GM18502 (cell line): ENCODE measurements at regions not wholly inside any gene's neighbourhood (a gene's known extent, or its start where the extent isn't known, plus 50 kb on each side); places are given as distances from the start of the nearest gene placed in this dataset.
"Not testable (repeated sequence)": the region's sequence is repeated elsewhere in the genome, so short reads cannot be mapped to it uniquely, and the experiment has no call there.

Experiments used
- ATAC-seq: cut with Tn5 transposase; IDR thresholded peaks from one replicate; pipeline ENCODE4 v1.9.1; 2021; ENCODE audit warnings: mild to moderate bottlenecking; ENCODE audit not compliant: unreplicated experiment, poor library complexity

DNA sequence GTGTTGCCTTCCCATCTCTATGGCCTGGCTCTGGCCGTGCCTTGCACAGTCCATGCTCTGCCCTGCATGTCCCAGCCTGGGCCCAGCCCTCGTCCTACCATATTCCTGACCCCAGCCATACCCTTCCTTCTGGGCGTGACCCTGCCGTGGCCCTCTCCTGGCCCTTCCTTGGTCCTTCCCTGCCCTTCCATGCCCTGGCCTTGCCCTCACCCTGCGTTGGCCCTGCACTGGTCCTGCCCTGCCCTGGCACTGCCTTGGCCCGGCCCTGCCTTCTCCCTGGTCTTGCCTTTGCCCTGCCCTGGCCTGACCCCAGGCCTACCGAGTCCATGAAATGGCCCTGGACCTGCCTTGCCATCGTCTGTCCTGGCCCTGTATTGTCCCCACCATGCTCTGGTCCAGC, 1561.8 kb downstream of the RPIA start:
- not testable (repeated sequence) for ATAC-seq

DNA sequence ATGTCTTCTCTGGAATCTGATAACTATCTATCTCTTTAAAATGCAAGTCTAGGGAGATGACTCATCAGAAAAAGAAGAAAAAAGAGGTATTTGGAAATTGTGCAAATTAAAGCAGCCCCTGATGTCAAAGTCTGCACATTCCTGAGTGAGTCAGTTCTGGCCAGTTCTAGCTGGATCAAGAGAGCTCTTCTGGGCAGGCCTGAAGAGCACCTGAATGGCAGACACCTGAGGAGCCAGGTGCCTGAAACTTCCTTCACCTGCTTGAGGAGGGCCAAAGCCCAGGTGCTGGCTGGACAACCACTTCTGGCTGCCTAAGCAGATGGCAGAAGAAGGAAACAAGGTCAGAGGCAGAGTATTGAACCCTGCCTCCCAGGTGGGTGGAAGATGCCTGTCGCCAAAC, 1575.4 kb downstream of the RPIA start:
- ATAC-seq, result not testable (repeated sequence)

DNA sequence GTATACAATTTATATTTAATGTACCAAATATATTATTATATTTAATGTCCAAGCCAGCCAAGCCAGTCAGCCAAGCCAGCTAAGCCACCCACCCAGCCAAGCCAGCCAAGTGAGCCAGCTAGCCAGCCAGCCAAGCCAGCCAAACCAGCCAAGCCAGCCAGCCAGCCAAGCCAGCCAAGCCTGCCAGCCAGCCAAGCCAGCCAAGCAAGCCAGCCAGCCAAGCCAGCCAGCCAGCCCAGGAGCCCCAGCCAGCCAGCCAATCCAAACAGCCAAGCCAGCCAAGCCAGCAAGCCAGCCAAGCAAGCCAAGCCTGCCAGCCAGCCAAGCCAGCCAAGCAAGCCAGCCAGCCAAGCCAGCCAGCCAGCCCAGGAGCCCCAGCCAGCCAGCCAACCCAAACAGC, 1596.3 kb downstream of the RPIA start:
- not testable (repeated sequence) for ATAC-seq

DNA sequence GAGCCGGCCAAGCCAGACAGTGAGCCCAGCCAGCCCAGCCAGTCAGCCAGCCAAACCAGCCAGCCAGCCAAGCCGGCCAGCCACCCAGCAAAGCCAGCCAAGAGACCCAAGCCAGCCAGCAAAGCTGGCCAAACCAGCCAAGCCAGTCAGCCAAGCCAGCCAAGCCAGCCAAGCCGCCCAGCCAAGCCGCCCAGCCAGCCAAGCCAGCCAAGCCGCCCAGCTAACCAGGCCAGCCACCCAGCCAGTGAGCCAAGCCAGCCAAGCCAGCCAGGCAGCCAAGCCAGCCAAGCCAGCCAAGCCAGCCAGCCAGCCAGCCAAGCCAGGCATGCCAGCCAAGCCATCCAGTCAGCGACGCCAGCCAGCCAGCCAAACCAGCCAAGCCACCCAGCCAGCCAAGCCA, 1596.9 kb downstream of the RPIA start:
- not testable (repeated sequence) for ATAC-seq

DNA sequence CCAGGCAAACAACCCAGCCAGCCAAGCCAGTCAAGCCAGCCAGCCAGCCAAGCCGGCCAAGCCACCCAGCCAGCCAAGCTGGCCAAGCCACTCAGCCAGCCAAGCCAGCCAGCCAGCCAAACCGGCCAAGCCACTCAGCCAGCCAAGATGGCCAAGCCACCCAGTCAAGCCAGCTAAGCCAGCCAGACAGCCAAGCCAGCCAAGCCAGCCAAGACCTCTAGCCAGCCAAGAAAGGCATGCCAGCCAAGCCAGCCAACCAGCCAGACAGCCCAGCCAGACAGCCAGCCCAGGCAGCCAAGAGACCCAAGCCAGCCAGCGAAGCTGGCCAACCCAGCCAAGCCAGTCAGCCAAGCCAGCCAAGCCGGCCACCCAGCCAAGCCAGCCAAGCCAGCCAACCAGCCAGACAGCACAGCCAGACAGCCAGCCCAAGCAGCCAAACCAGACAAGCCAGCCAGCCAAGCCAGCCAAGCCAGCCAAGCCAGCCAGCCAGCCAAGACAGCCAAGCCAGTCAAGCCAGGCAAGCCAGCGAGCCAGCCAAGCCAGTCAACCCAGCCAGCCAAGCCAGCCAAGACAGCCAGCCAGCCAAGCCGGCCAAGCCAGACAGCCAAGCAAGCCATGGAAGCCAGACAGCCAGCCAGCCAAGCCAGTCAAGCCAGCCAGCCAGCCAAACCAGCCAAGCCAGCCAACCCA, 1598.0 kb downstream of the RPIA start:
- not testable (repeated sequence) for ATAC-seq

DNA sequence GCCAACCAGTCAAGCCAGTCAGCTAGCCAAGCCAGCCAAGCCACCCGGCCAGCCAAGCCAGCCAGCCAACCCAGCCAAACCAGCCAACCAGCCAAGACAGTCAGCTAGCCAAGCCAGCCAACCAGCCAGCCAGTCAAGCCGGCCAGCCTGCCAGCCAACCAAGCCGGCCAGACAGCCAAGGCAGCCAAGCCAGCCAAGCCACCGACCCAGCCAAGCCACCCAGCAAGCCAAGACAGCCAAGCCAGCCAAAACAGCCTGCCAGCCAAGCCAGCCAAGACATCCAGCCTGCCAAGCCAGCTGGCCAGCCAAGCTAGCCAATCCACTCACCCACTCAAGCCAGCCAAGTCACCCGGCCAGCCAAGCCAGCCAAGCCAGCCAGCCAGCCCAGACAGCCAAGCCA, 1599.2 kb downstream of the RPIA start:
- not testable (repeated sequence) for ATAC-seq

DNA sequence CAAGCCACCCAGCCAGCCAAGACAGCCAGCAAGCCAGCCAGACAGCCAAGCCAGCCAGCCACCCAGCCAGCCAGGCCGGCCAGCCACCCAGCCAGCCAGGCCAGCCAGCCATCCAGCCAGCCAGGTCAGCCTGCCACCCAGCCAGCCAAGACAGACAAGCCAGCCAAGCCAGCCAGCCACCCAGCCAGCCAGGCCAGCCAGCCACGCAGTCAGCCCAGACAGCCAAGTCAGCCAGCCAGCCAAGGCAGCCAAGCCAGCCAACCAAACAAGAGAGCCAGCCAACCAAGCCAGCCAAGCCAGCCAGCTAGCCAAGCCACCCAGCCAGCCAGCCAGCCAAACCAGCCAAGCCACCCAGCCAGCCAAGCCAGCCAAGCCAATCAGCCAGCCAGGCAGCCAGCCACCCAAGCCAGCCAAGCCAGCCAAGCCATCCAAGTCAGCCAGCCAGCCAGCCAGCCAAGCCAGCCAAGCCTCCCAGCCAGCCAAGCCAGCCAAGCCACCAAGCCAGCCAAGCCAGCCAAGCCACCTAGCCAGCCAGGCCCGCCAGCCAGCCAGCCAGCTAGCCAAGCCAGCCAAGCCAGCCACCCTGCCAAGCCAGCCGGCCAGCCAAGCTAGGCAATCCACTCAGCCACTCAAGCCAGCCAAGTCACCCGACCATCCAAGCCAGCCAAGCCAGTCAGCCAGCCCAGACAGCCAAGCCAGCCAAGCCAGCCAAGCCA, 1599.9 kb downstream of the RPIA start:
- ATAC-seq, result not testable (repeated sequence)

DNA sequence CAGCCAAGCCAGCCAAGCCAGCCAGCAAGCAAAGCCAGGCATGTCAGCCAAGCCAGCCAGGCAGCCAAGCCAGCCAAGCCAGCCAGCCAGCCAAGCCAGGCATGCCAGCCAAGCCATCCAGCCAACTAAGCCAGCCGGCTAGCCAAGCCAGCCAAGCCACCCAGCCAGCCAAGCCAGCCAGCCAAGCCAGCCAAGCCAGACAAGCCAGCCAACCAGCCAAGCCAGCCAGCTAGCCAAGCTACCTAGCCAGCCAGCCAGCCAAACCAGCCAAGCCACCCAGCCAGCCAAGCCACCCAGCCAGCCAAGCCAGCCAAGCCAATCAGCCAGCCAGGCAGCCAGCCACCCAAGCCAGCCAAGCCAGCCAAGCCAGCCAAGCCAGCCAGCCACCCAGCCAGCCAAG, 1600.5 kb downstream of the RPIA start:
- not testable (repeated sequence) for ATAC-seq

DNA sequence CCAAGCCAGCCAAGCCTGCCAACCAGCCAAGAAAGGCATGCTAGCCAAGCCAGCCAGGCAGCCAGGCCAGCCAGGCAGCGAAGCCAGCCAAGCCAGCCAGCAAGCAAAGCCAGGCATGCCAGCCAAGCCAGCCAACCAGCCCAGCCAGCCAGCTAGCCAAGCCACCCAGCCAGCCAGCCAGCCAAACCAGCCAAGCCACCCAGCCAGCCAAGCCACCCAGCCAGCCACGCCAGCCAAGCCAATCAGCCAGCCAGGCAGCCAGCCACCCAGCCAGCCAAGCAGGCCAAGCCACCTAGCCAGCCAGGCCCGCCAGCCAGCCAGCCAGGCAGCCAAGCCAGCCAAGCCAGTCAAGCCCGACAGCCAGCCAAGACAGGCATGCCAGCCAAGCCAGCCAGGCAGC, 1601.0 kb downstream of the RPIA start:
- not testable (repeated sequence) for ATAC-seq

DNA sequence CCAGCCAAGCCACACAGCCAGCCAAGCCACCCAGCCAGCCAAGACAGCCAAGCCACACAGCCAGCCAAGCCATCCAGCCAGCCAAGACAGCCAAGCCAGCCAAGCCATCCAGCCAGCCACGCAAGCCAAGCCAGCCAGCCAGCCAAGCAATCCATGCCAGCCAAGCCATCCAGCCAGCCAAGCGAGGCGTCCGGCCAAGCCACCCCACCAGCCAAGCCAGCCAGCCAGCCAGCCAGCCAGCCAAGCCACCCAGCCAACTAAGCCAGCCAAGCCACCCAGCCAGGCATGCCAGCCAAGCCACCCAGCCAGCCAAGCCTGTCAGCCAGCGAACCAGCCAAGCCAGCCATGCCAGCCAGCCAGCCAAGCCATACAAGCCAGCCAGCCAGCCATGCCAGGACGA, 1601.8 kb downstream of the RPIA start:
- ATAC-seq, result not testable (repeated sequence)

DNA sequence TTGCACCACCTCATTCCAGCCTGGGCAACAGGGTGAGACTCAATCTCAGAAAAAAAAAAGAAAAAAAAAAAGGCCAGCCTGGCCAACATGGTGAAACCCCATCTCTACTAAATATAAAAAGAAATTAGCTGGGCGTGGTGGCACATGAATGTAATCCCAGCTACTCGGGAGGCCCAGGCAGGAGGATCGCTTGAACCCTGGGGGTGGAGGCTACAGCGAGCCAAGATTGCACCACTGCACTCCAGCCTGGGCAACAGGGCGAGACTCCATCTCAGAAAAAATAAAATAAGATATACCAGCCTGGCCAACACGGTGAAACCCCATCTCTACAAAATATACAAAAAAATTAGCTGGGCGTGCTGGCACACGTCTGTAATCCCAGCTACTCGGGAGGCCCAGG, 1602.3 kb downstream of the RPIA start:
- ATAC-seq, result not testable (repeated sequence)

DNA sequence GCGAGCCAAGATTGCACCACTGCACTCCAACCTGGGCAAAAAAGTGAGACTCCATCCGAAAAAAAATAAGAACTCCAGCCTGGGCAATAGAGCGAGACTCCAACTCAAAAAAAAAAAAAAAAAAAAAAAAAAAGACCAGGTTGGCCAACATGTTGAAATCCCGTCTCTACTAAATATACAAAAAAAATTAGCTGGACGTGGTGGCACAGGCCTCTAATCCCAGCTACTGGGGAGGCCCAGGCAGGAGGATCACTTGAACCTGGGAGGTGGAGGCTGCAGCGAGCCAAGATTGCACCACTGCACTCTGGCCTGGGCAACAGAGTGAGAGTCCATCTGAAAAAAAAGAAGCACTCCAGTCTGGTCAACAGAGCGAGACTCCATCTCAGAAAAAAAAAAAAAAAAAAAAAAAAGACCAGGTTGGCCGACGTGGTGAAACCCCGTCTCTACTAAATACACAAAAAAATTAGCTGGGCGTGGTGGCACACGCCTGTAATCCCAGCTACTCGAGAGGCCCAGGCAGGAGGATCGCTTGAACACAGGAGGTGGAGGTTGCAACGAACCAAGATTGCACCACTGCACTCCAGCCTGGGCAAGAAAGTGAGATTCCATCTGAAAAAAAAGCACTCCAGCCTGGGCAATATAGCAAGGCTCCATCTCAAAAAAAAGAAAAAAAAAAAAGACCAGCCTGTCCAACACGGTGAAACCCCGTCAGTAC, 1603.7 kb downstream of the RPIA start:
- not testable (repeated sequence) for ATAC-seq

DNA sequence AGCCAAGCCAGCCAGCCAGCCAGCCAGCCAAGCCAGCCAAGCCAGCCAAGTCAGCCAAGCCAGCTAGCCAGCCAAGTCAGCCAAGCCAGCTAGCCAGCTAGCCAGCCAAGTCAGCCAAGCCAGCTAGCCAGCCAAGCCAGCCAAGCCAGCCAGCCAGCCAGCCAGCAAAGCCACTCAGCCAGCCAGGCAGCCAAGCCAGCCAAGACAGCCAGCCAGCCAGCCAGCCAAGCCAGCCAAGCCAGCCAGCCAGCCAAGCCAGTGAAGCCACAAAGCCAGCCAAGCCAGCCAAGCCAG, 1605.0 kb downstream of the RPIA start:
- ATAC-seq, result not testable (repeated sequence)

DNA sequence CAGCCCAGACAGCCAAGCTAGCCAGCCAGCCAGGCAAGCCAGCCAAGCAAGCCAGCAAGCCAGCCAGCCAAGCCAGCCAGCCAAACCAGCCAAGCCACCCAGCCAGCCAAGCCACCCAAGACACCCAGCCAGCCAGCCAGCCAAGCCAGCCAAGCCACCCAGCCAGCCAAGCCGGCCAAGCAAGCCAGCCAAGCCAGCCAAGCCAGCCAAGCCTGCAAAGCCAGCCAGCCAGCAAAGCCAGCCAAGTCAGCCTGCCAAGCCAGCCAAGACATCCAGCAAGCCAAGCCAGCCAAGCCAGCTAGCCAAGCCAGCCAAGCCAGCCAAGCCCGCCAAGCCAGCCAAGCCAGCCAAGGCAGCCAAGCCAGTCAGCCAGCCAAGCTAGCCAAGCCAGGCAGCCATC, 1606.2 kb downstream of the RPIA start:
- not testable (repeated sequence) for ATAC-seq

DNA sequence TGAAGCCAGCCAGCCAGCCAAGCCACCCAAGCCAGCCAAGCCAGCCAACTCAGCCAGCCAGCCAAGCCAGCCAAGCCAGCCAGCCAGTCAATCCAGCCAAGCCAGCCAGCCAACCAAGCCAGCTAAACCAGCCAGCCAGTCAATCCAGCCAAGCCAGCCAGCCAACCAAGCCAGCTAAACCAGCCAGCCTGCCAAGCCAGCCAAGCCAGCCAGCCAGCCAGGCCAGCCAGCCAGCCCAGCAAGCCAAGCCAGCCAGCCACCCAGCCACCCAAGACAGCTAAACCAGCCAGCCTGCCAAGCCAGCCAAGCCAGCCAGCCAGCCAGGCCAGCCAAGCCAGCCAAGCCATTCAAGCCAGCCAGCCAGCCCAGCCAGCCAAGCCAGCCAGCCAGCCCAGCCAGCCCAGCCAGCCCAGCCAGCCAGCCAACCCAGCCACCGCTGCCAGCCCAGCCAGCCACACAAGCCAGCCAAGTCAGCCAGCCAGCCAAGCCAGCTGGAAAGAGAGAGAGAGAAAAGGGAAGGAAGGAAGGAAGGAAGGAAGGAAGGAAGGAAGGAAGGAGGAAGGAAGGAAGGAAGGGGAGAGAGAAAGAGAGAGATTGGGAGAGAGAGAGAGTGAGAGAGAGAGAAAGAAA, 1606.8 kb downstream of the RPIA start:
- ATAC-seq, result not testable (repeated sequence)

DNA sequence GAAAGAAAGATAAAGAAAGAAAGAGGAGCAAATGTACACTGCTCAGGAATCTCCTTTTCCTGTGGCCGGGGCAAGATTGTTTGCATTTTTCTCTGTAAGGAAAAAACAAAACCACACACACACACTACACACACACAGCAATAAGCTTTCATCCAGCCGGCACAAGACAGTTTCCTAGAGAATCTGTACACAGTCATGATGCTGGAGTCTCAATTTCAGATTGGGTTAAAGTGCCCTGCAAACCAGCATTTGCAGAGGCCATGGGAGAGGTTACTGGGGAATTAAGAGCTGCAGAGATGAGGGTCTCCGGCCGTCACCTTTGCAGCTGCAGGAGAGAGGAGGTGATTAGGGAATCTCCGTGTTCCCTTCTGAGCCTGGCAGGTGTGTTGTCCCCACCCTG, 1607.5 kb downstream of the RPIA start:
- not testable (repeated sequence) for ATAC-seq

DNA sequence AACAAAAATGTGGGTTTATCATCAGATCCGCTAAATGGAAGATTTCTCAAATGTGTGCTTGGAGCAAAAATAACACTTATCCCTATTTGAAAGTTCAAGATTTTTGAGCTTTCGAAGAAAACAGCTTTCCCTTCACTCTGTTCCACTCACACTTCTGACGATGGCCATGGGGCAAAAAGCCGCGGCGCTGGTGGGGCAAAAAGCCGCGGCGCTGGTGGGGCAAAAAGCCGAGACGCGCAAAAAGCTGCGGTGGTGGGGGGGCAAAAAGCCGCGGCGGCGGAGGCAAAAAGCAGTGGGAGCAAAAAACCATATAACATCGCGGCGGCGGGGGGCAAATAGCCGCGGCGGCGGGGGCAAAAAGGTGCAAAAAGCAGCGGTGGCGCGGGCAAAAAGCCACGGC, 1631.5 kb downstream of the RPIA start:
- ATAC-seq, result not testable (repeated sequence)

DNA sequence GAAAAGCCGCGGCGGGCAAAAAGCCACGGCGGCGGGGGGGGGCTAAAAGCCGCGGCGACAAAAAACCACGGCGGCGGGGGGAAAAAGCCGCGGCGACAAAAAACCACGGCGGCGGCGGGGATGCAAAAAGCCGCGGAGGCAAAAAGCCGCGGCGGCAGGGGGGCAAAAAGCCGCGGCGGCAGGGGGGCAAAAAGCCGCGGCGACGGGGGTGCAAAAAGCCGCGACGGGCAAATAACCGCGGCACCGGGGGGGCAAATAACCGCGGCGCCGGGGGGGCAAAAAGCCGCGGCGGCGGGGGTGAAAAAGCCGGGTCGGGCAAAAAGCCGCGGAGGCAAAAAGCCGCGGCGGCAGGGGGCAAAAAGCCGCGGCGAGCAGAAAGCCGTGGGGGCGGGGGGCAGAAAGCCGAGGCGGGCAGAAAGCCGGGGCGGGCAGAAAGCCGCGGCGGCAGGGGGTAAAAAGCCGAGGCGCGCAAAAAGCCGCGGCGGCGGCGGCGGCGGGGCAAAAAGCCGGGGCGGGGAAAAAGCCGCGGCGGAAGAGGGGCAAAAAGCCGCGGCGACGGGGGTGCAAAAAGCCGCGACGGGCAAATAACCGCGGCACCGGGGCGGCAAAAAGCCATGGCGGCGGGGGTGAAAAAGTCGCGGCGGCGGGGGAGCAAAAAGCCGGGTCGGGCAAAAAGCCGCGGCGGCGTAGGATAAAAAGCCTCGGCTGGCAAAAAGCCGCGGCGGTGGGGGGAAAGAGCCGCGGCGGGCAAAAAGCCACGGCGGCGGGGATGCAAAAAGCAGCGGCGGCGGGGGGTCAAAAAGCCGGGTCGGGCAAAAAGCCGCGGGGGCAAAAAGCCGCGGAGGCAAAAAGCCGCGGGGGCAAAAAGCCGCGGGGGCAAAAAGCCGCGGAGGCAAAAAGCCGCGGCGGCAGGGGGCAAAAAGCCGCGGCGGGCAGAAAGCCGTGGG, 1632.4 kb downstream of the RPIA start:
- not testable (repeated sequence) for ATAC-seq

DNA sequence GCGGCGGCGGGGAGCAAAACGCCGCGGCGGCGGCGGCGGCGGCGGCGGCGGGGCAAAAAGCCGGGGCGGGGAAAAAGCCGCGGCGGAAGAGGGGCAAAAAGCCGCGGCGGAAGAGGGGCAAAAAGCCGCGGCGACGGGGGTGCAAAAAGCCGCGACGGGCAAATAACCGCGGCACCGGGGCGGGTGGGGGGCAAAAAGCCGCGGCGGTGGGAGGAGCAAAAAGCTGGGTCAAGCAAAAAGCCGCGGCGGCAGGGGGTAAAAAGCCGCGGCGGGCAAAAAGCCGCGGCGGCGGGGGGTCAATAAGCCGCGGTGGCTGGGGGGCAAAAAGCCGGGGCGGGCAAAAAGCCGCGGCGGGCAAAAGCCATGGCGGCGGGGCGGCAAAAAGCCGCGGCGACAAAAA, 1633.2 kb downstream of the RPIA start:
- ATAC-seq, result not testable (repeated sequence)
